Activated naive CD8-positive, alpha-beta T cell treated with anti-CD3 and anti-CD28 coated beads, Interleukin-2, amount 10 ng/mL, durations not matched to agents 7 days and 5 days (primary cell): ENCODE measurements at regions not wholly inside any gene's neighbourhood (a gene's known extent, or its start where the extent isn't known, plus 50 kb on each side); places are given as distances from the start of the nearest gene placed in this dataset.
"Not testable (repeated sequence)": the region's sequence is repeated elsewhere in the genome, so short reads cannot be mapped to it uniquely, and the experiment has no call there.

Experiments used
- ATAC-seq: fragments of 150-1000 bp; cut with Tn5 transposase; one replicate; pipeline ENCODE4 v1.10.0; 2021; ENCODE audit warnings: low read depth, moderate library complexity
- POLR2A ChIA-PET: fragments of 350-600 bp; sonication (Branson Sonifier 250); formaldehyde crosslinking; loops from one replicate; lab custom pipeline; 2021; ENCODE audit warnings: antibody characterized with exemption; lab: Charles Lee
- DNase-seq: peaks from one replicate; pipeline ENCODE4 v3.0.0; 2021
- H3K27ac Mint-ChIP-seq: one replicate; pipeline ENCODE4 v1.8.0; 2022; ENCODE audit warnings: mild to moderate bottlenecking, mixed read lengths
- H3K27me3 Mint-ChIP-seq: one replicate; pipeline ENCODE4 v1.8.0; 2022; ENCODE audit warnings: mild to moderate bottlenecking, moderate library complexity, mixed read lengths
- H3K36me3 Mint-ChIP-seq: one replicate; pipeline ENCODE4 v1.8.0; 2021; ENCODE audit warnings: mild to moderate bottlenecking, mixed read lengths
- H3K4me1 Mint-ChIP-seq: one replicate; pipeline ENCODE4 v1.8.0; 2021; ENCODE audit warnings: mixed read lengths
- H3K4me3 Mint-ChIP-seq: one replicate; pipeline ENCODE4 v1.8.0; 2022; ENCODE audit warnings: mild to moderate bottlenecking, moderate library complexity, mixed read lengths
- H3K9me3 Mint-ChIP-seq: one replicate; pipeline ENCODE4 v1.8.0; 2021; ENCODE audit warnings: mixed read lengths

- POLR2A ChIA-PET: no interaction called here
- Mint-ChIP-seq H3K27me3 (no peaks in the 10 kb centered on the region), H3K9me3 (no peaks in the 10 kb centered on the region), H3K4me1 (no peaks in the 10 kb centered on the region), H3K27ac (no peak overlapping the region), H3K4me3 (no peak overlapping the region), H3K36me3 (no peaks in the 10 kb centered on the region)
- DNase-seq (no peak), ATAC-seq (no peak)
Measured at GRCh38 chr16:48082516-48082915, 73.3 kb downstream of the ABCC12 start.

GRCh38 chr16:48081656-48082055 is 74.1 kb downstream of the ABCC12 start:
- Mint-ChIP-seq H3K9me3 (no peaks in the 10 kb centered on the region), H3K27ac (no peak overlapping the region), H3K4me1 (no peaks in the 10 kb centered on the region), H3K27me3 (peaks cover 4% of the 10 kb centered on the region), H3K36me3 (no peaks in the 10 kb centered on the region), H3K4me3 (no peak overlapping the region)
- POLR2A ChIA-PET: no interaction called here
- ATAC-seq (no peak), DNase-seq (no peak)

GRCh38 chr16:48076455-48077012 is 79.3 kb downstream of the ABCC12 start:
- no peaks in the 10 kb centered on the region for H3K9me3 Mint-ChIP-seq
- ATAC-seq (no peak), DNase-seq (no peak)
- H3K4me3 Mint-ChIP-seq: no peak overlapping the region
- POLR2A ChIA-PET: no interaction called here
- H3K4me1 Mint-ChIP-seq: no peaks in the 10 kb centered on the region
- H3K27ac Mint-ChIP-seq: no peak overlapping the region
- H3K36me3 Mint-ChIP-seq: no peaks in the 10 kb centered on the region
- peaks cover 4% of the 10 kb centered on the region for H3K27me3 Mint-ChIP-seq

GRCh38 chr16:48075398-48075797 is 80.4 kb downstream of the ABCC12 start:
- Mint-ChIP-seq H3K27me3 (peaks cover 4% of the 10 kb centered on the region), H3K4me3 (no peak overlapping the region), H3K36me3 (no peaks in the 10 kb centered on the region), H3K9me3 (no peaks in the 10 kb centered on the region), H3K27ac (no peak overlapping the region), H3K4me1 (no peaks in the 10 kb centered on the region)
- ATAC-seq: no peak
- DNase-seq: no peak
- POLR2A ChIA-PET: no interaction called here

GRCh38 chr16:48067388-48067787 is 88.4 kb downstream of the ABCC12 start:
- DNase-seq (no peak), ATAC-seq (no peak)
- Mint-ChIP-seq H3K4me3 (no peak overlapping the region), H3K4me1 (no peaks in the 10 kb centered on the region), H3K27me3 (no peaks in the 10 kb centered on the region), H3K9me3 (peaks cover 5% of the 10 kb centered on the region), H3K36me3 (no peaks in the 10 kb centered on the region), H3K27ac (no peak overlapping the region)
- POLR2A ChIA-PET: no interaction called here

- Mint-ChIP-seq H3K9me3 (peaks cover 5% of the 10 kb centered on the region), H3K27ac (no peak overlapping the region), H3K4me1 (no peaks in the 10 kb centered on the region), H3K36me3 (no peaks in the 10 kb centered on the region), H3K27me3 (no peaks in the 10 kb centered on the region), H3K4me3 (no peak overlapping the region)
- DNase-seq (no peak), ATAC-seq (no peak)
- POLR2A ChIA-PET: no interaction called here
Measured at GRCh38 chr16:48064971-48065370, 90.8 kb downstream of the ABCC12 start.

GRCh38 chr16:48062681-48063080 is 93.1 kb downstream of the ABCC12 start:
- DNase-seq: no peak
- H3K27me3 Mint-ChIP-seq: no peaks in the 10 kb centered on the region
- no peak overlapping the region for H3K27ac Mint-ChIP-seq
- no peak for ATAC-seq
- H3K9me3 Mint-ChIP-seq: peaks cover 5% of the 10 kb centered on the region
- H3K36me3 Mint-ChIP-seq: no peaks in the 10 kb centered on the region
- POLR2A ChIA-PET: no interaction called here
- no peak overlapping the region for H3K4me3 Mint-ChIP-seq
- no peaks in the 10 kb centered on the region for H3K4me1 Mint-ChIP-seq

- DNase-seq (no peak), ATAC-seq (no peak)
- Mint-ChIP-seq H3K4me3 (no peak overlapping the region), H3K4me1 (peaks cover 2% of the 10 kb centered on the region), H3K27me3 (peaks cover 10% of the 10 kb centered on the region), H3K27ac (no peak overlapping the region), H3K36me3 (no peaks in the 10 kb centered on the region), H3K9me3 (peaks cover 5% of the 10 kb centered on the region)
- POLR2A ChIA-PET: no interaction called here
Measured at GRCh38 chr16:48059936-48060335, 95.9 kb downstream of the ABCC12 start.

GRCh38 chr16:48059190-48059589 is 96.6 kb downstream of the ABCC12 start:
- H3K27ac Mint-ChIP-seq, POLR2A ChIA-PET, H3K9me3 Mint-ChIP-seq, H3K4me3 Mint-ChIP-seq, ATAC-seq, H3K36me3 Mint-ChIP-seq, DNase-seq, H3K4me1 Mint-ChIP-seq: not testable (repeated sequence)
- H3K27me3 Mint-ChIP-seq: peaks cover 15% of the 10 kb centered on the region

GRCh38 chr16:48057048-48057447 is 98.7 kb downstream of the ABCC12 start:
- H3K27me3 Mint-ChIP-seq: peaks cover 22% of the 10 kb centered on the region
- no peak overlapping the region for H3K27ac Mint-ChIP-seq
- peaks cover 2% of the 10 kb centered on the region for H3K4me1 Mint-ChIP-seq
- H3K36me3 Mint-ChIP-seq: no peaks in the 10 kb centered on the region
- DNase-seq: no peak
- H3K4me3 Mint-ChIP-seq: no peak overlapping the region
- ATAC-seq: no peak
- no peaks in the 10 kb centered on the region for H3K9me3 Mint-ChIP-seq
- POLR2A ChIA-PET: no interaction called here

GRCh38 chr16:48054881-48055601 is 100.8 kb downstream of the ABCC12 start:
- H3K9me3 Mint-ChIP-seq: no peaks in the 10 kb centered on the region
- H3K4me1 Mint-ChIP-seq: peaks cover 2% of the 10 kb centered on the region
- H3K27ac Mint-ChIP-seq: no peak overlapping the region
- H3K4me3 Mint-ChIP-seq: no peak overlapping the region
- ATAC-seq (peak; percentile 75), DNase-seq (peak; percentile 32)
- POLR2A ChIA-PET: interaction anchor here (0.5 kb wide), 1 partner anchor 1062 kb away, joined by 3 read pairs; no protein-coding TSS in a partner anchor
- H3K27me3 Mint-ChIP-seq: peaks cover 25% of the 10 kb centered on the region
- no peaks in the 10 kb centered on the region for H3K36me3 Mint-ChIP-seq

- H3K4me3 Mint-ChIP-seq: no peak overlapping the region
- DNase-seq (no peak), ATAC-seq (no peak)
- POLR2A ChIA-PET: no interaction called here
- H3K4me1 Mint-ChIP-seq: peaks cover 2% of the 10 kb centered on the region
- peaks cover 25% of the 10 kb centered on the region for H3K27me3 Mint-ChIP-seq
- H3K27ac Mint-ChIP-seq: no peak overlapping the region
- H3K36me3 Mint-ChIP-seq: no peaks in the 10 kb centered on the region
- H3K9me3 Mint-ChIP-seq: no peaks in the 10 kb centered on the region
Measured at GRCh38 chr16:48053418-48053745, 102.4 kb downstream of the ABCC12 start.

- POLR2A ChIA-PET: no interaction called here
- DNase-seq (no peak), ATAC-seq (no peak)
- no peak overlapping the region for H3K4me3 Mint-ChIP-seq
- no peaks in the 10 kb centered on the region for H3K9me3 Mint-ChIP-seq
- peaks cover 25% of the 10 kb centered on the region for H3K27me3 Mint-ChIP-seq
- H3K4me1 Mint-ChIP-seq: peaks cover 2% of the 10 kb centered on the region
- H3K36me3 Mint-ChIP-seq: no peaks in the 10 kb centered on the region
- H3K27ac Mint-ChIP-seq: no peak overlapping the region
Measured at GRCh38 chr16:48052731-48053417, 102.9 kb downstream of the ABCC12 start.

GRCh38 chr16:48050871-48051270 is 104.9 kb downstream of the ABCC12 start:
- H3K27me3 Mint-ChIP-seq: peaks cover 26% of the 10 kb centered on the region
- H3K9me3 Mint-ChIP-seq: no peaks in the 10 kb centered on the region
- ATAC-seq (no peak), DNase-seq (no peak)
- POLR2A ChIA-PET: no interaction called here
- peaks cover 2% of the 10 kb centered on the region for H3K4me1 Mint-ChIP-seq
- no peak overlapping the region for H3K27ac Mint-ChIP-seq
- H3K4me3 Mint-ChIP-seq: no peak overlapping the region
- H3K36me3 Mint-ChIP-seq: no peaks in the 10 kb centered on the region
